ENCODE measurements at regions not wholly inside any gene's neighbourhood (a gene's known extent, or its start where the extent isn't known, plus 50 kb on each side); places are given as distances from the start of the nearest gene placed in this dataset.

DNA sequence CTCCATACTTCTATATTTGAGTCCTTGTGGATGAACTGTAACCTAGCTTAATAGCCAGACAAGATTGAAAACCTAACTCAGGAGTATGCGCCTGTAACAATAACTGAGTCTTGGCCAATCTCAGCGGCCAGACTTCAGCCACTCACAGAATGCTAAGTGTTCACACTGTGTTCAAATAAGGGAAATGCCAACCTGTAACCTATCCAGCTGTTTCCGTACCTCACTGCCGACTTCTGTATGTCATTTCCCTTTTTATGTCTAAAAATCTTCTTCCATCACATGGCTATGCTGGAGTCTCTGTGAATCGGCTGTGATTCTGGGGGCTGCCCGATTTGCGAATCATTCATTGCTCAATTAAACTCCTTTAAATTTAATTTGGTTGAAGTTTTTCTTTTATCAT, 169.2 kb downstream of the NFKBIZ start:
- ATAC-seq (no peak), DNase-seq (peak; percentile 5)
- intact Hi-C loops (cut with DNase I, micrococcal nuclease) = no loop called here
- H3K4me1 Mint-ChIP-seq = peaks cover 18% of the 10 kb centered on the region
- POLR2A ChIA-PET = no interaction called here
- H3K27me3 Mint-ChIP-seq = peaks cover 2% of the 10 kb centered on the region
- no peaks in the 10 kb centered on the region for H3K9me3 Mint-ChIP-seq (ENCODE audit: low read depth)
- no peak overlapping the region for H3K4me3 Mint-ChIP-seq
- CTCF ChIA-PET = interaction anchor here (1.3 to 2.9 kb wide), 2 partner anchors 14 to 211 kb away, joined by 3 to 12 read pairs; no protein-coding TSS in a partner anchor
- H3K27ac Mint-ChIP-seq = no peak overlapping the region
- H3K36me3 Mint-ChIP-seq (ENCODE audit: low read depth) = no peaks in the 10 kb centered on the region

DNA sequence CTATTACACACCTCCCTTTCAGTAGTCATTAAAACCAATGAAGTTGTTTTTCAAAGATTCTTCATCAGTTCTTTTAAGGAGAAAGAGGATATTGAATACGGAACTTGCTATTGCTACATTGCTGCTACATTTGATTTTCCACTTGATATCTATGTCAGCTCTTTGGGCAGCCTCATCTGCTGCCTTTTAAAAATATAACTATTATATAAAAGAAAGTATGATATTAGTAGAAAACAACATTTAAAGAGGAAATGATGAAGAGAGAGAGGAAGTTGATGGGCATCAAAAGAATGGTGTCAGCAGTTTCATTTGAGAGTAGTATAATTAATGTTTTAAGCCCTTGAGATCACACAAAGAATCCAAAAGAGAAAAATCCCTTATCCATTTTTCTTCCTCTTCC, 171.4 kb downstream of the NFKBIZ start:
- DNase-seq (no peak), ATAC-seq (no peak)
- intact Hi-C loops (cut with DNase I, micrococcal nuclease) = no loop called here
- POLR2A ChIA-PET = no interaction called here
- Mint-ChIP-seq H3K4me3 (no peak overlapping the region), H3K36me3 (ENCODE audit: low read depth) (no peaks in the 10 kb centered on the region), H3K4me1 (peaks cover 23% of the 10 kb centered on the region), H3K27me3 (peaks cover 2% of the 10 kb centered on the region), H3K9me3 (ENCODE audit: low read depth) (no peaks in the 10 kb centered on the region), H3K27ac (no peak overlapping the region)
- CTCF ChIA-PET = interaction anchor here (0.7 to 2.9 kb wide), 3 partner anchors 65 to 209 kb away, joined by 3 to 12 read pairs (median 3); no protein-coding TSS in a partner anchor

DNA sequence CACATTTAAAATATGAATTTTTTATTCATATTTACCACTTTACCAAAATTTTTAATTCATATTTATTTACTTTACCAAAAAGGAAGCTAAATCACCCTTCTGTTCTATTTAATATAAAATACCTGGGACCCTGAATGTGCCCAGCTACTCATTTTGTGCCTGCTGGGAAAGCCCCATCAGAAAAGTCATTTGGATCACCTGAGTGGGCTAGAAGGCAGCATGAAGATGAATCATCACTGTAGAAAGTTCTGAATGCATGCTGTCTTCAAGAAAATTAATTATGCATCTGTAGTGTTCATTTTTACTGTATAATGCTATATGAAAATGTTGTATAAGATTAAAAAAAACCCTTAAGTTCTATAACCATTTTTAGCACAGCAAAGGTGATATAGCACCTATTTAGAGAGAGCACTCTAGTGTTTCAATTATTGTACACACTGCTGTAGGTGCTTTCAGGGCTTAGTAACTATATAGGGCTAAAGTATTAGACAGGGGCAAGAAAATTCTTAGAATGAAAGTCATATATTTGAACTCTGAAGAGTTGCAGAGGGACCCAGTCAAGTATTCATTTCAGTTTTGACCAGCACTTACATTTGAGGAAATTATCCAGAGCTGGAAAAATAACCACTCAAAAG, 175.1 kb downstream of the NFKBIZ start:
- peaks cover 3% of the 10 kb centered on the region for H3K9me3 Mint-ChIP-seq (ENCODE audit: low read depth)
- ATAC-seq (peak; percentile 96), DNase-seq (peak; percentile 52)
- POLR2A ChIA-PET = interaction anchor here (1.1 kb wide), 1 partner anchor 175 kb away, joined by 3 read pairs; the partner anchor contains the start of gene NFKBIZ
- H3K27ac Mint-ChIP-seq = no peak overlapping the region
- H3K4me3 Mint-ChIP-seq = no peak overlapping the region
- H3K36me3 Mint-ChIP-seq (ENCODE audit: low read depth) = no peaks in the 10 kb centered on the region
- no peaks in the 10 kb centered on the region for H3K27me3 Mint-ChIP-seq
- intact Hi-C loops (cut with DNase I, micrococcal nuclease) = loop anchor here in 1 of 2 experiments (1.0 to 2.0 kb wide), 2 partner anchors 36 to 68 kb away; no protein-coding TSS in a partner anchor
- H3K4me1 Mint-ChIP-seq = peaks cover 17% of the 10 kb centered on the region
- CTCF ChIA-PET = interaction anchor here (0.6 to 0.9 kb wide), 4 partner anchors 69 to 223 kb away, joined by 3 to 4 read pairs (median 3); no protein-coding TSS in a partner anchor

DNA sequence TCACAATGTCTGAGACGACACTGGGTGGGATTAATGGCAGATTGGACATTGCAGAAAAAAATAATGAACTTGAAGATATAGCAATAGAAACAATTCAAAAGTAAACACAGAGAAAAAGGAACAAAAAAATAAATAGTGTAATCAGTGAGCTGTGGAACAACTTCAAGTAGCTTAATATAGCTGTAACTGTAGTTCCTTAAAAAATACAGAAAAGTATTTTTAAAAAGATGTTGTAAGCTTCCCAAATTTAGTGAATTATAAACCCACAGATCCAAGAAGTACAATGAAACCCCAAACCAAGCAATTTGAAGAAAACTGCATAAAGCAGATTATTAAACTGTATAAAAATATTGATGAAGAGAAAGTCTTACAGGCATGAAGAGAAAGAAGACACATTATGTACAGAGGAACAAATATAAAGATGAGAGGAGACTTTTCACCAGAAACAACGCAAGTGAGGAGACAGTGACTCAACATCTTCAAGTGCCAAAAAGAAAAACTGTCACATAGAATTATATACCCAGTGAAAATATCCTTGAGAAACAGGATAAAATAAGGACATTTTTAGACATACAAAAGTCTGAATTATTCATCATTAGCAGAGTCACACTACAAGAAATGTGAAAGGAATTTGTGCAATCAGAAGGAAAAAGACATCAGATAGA, 176.4 kb downstream of the NFKBIZ start:
- H3K27ac Mint-ChIP-seq = no peak overlapping the region
- POLR2A ChIA-PET = no interaction called here
- H3K9me3 Mint-ChIP-seq (ENCODE audit: low read depth) = peaks cover 3% of the 10 kb centered on the region
- no peaks in the 10 kb centered on the region for H3K36me3 Mint-ChIP-seq (ENCODE audit: low read depth)
- no peak for ATAC-seq
- DNase-seq = no peak
- no peak overlapping the region for H3K4me3 Mint-ChIP-seq
- H3K27me3 Mint-ChIP-seq = no peaks in the 10 kb centered on the region
- CTCF ChIA-PET = interaction anchor here (0.9 kb wide), 1 partner anchor 67 kb away, joined by 3 read pairs; no protein-coding TSS in a partner anchor
- intact Hi-C loops (cut with DNase I, micrococcal nuclease) = loop anchor here in 1 of 2 experiments (2.0 kb wide), 1 partner anchor 67 kb away; no protein-coding TSS in a partner anchor
- H3K4me1 Mint-ChIP-seq = peaks cover 12% of the 10 kb centered on the region

DNA sequence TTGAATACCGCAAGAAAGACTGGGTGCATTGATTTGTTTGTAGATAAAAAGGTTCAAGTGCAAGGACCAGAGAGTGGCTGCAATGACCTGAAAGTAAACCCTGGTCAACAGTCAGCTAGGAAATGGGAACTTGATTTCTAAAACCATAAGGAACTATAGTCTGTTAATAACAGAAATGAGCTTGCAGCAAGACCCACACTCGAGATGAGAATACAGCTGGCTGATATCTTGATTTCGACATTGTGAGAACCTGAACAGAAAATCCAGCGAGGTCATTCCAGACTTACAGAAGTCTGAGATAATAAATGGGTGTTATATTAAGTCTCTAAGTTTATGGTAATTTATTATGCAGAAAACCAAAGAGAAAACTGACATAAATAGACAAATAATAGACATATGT, 177.3 kb downstream of the NFKBIZ start:
- DNase-seq = no peak

DNA sequence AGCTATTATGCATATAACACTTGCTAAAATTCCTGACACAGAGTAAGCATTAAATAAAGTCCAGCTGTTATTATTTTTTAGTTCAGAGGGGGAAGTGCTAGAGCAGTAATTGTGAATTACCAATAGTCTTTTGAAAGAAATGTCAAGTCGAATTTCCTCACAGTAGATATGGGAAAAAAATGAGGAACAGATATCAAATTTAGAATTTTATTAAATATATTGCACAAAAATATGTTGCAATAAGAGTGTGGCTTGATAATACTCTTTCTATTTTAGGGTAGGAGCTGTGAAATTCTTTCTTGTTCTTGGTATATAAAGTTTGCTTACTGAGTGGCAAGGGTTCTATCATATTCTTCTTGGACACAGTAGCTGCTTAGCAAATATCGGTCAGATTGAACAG, 181.3 kb downstream of the NFKBIZ start:
- POLR2A ChIA-PET = no interaction called here
- H3K27ac Mint-ChIP-seq = no peak overlapping the region
- no peaks in the 10 kb centered on the region for H3K36me3 Mint-ChIP-seq (ENCODE audit: low read depth)
- CTCF ChIA-PET = no interaction called here
- intact Hi-C loops (cut with DNase I, micrococcal nuclease) = no loop called here
- DNase-seq (no peak), ATAC-seq (no peak)
- no peaks in the 10 kb centered on the region for H3K27me3 Mint-ChIP-seq
- no peaks in the 10 kb centered on the region for H3K4me1 Mint-ChIP-seq
- H3K4me3 Mint-ChIP-seq = no peak overlapping the region
- peaks cover 3% of the 10 kb centered on the region for H3K9me3 Mint-ChIP-seq (ENCODE audit: low read depth)

More for the DNA sequence above, 177.3 kb downstream of the NFKBIZ start:
- peaks cover 3% of the 10 kb centered on the region for H3K9me3 Mint-ChIP-seq (ENCODE audit: low read depth)
- no peak overlapping the region for H3K27ac Mint-ChIP-seq
- intact Hi-C loops (cut with DNase I, micrococcal nuclease) = no loop called here
- POLR2A ChIA-PET = no interaction called here
- H3K36me3 Mint-ChIP-seq (ENCODE audit: low read depth) = no peaks in the 10 kb centered on the region
- no peaks in the 10 kb centered on the region for H3K27me3 Mint-ChIP-seq
- no peak for ATAC-seq
- H3K4me3 Mint-ChIP-seq = no peak overlapping the region
- CTCF ChIA-PET = interaction anchor here (0.9 to 1.4 kb wide), 2 partner anchors 198 to 212 kb away, joined by 3 read pairs; no protein-coding TSS in a partner anchor
- H3K4me1 Mint-ChIP-seq = peaks cover 5% of the 10 kb centered on the region

DNA sequence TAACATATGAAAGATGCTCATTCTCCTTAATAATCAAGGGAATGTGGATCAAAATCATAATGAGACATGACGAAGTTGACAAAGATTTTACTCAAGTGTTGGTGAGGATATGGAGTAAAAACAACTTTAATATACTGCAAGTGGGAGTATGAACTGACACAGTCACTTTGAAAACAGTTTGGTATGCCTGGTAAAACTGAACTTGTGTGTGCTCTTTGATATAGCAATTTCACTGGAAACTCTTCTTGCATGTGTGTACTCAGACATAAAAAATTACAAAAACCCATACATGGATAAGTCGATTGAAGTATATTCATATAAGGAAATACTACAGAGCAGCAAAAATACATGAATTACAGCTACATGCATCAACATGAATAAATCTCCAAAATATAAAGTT, 182.5 kb downstream of the NFKBIZ start:
- ChIA-PET CTCF (no interaction called here), POLR2A (interaction anchor here (1.1 kb wide), 1 partner anchor 96 kb away, joined by 3 read pairs; no protein-coding TSS in a partner anchor)
- Mint-ChIP-seq H3K4me3 (no peak overlapping the region), H3K27me3 (no peaks in the 10 kb centered on the region), H3K4me1 (no peaks in the 10 kb centered on the region), H3K9me3 (ENCODE audit: low read depth) (no peaks in the 10 kb centered on the region), H3K36me3 (ENCODE audit: low read depth) (no peaks in the 10 kb centered on the region), H3K27ac (no peak overlapping the region)
- no peak for DNase-seq
- peak; percentile 72 for ATAC-seq
- intact Hi-C loops (cut with DNase I, micrococcal nuclease) = no loop called here

DNA sequence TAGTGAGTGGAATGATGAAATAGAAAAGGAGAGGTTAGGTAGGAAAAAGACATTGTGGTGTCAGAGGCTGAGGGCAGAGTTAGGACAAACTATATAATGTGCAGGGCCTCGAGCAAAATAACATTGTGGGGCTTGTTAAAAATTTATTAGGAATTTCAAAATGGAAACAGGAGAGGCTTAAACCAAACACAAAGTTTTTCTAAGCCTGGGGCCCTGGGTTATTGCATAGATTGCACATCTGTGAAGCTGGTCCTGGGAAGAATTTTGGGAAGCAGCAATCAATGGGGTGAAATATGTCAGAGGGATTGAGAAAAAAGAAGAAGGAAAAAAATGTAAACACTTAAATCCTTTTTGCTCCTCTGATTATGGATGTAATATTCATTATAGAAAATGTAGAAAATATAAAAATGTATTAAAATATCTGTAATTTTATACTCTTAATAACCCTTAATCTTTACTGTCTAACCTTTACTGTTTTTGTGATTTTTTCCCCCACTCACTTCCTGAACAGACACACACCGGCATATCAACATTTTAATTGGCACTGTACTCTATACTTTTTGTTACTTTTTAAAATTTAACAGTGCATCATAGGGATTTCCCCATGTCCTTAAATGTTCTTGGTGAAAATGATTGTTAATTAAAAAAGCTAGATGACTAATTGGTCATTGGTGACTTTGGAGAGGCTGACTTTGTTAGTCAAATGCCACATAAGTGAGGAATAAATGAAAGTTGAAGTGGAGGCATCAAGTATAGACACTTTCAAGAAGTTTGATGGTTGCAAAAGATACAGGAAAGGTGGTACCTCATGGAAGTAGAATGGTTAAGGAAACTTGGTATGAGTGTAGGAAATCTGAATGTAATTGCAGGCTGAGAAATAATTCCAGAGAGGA, 183.4 kb downstream of the NFKBIZ start:
- intact Hi-C loops (cut with DNase I, micrococcal nuclease) = no loop called here
- no peak overlapping the region for H3K27ac Mint-ChIP-seq
- H3K27me3 Mint-ChIP-seq = no peaks in the 10 kb centered on the region
- H3K4me1 Mint-ChIP-seq = no peaks in the 10 kb centered on the region
- ChIA-PET CTCF (interaction anchor here (1.4 kb wide), 1 partner anchor 192 kb away, joined by 3 read pairs; no protein-coding TSS in a partner anchor), POLR2A (interaction anchor here (1.1 kb wide), 1 partner anchor 97 kb away, joined by 3 read pairs; no protein-coding TSS in a partner anchor)
- H3K9me3 Mint-ChIP-seq (ENCODE audit: low read depth) = no peaks in the 10 kb centered on the region
- ATAC-seq (no peak), DNase-seq (no peak)
- no peak overlapping the region for H3K4me3 Mint-ChIP-seq
- H3K36me3 Mint-ChIP-seq (ENCODE audit: low read depth) = no peaks in the 10 kb centered on the region

DNA sequence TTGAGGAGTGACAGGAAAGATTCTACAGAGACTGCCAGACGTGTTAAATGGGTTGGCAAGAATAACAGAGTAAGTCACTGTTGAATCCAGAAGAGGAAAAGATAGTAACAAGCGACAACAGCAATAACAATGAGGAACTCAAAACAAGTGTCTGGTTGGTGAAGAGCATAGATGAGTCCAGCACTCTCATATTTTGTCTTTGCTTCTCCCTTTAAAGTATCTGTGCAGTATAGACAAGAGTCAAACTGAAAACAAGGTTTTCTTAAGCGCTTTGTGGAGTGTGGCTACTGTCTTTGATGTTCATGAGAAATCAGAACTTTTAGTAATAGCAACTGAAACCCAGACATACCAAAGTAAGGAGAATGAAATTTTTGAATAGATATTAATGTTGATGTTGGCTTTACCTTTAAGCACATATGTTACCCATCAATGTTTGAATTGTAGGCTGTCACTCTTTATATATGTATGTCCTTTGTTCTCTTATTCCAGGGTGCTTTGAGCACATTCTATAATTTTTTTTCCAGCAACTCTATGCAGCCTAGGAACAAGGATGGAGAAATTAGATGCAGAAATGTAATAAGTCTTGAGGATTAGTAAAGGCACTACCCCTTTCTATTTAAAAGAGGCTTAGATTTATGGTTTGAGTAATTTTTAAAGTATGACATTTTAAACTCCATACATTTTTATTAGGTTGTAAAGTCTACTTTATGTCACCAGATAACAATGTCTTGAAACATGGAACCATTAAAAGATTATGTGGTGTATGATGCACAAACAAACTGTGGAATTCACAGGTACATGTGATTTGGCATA, 185.5 kb downstream of the NFKBIZ start:
- H3K27me3 Mint-ChIP-seq = no peaks in the 10 kb centered on the region
- intact Hi-C loops (cut with DNase I, micrococcal nuclease) = no loop called here
- DNase-seq (no peak), ATAC-seq (peak; percentile 65)
- no peaks in the 10 kb centered on the region for H3K4me1 Mint-ChIP-seq
- H3K4me3 Mint-ChIP-seq = no peak overlapping the region
- POLR2A ChIA-PET = no interaction called here
- peaks cover 6% of the 10 kb centered on the region for H3K9me3 Mint-ChIP-seq (ENCODE audit: low read depth)
- CTCF ChIA-PET = interaction anchor here (0.6 to 0.9 kb wide), 2 partner anchors 54 to 1334 kb away, joined by 3 to 4 read pairs; no protein-coding TSS in a partner anchor
- no peak overlapping the region for H3K27ac Mint-ChIP-seq
- H3K36me3 Mint-ChIP-seq (ENCODE audit: low read depth) = no peaks in the 10 kb centered on the region

DNA sequence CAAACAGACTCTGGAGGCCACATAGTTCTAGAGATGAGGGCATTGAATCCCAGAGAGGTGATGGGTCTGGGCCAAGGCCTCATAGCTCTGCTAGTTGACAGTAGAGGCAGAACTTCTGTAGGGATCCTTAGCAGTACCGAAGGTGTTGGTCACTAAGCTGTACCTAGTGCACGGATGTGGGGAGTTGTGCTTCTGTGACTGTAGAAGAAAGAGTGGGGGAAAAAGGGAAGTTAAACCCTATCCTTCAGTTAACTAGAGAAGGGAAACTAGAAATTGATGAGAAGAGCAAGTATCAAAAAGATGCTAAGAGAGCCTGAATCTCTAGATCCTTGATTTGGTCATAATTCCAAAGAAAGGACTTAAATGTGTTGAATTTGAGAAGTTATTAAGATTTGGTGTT, 186.7 kb downstream of the NFKBIZ start:
- H3K36me3 Mint-ChIP-seq (ENCODE audit: low read depth) = no peaks in the 10 kb centered on the region
- no peaks in the 10 kb centered on the region for H3K4me1 Mint-ChIP-seq
- no peak overlapping the region for H3K27ac Mint-ChIP-seq
- no peak for ATAC-seq
- H3K27me3 Mint-ChIP-seq = no peaks in the 10 kb centered on the region
- H3K4me3 Mint-ChIP-seq = no peak overlapping the region
- POLR2A ChIA-PET = no interaction called here
- CTCF ChIA-PET = interaction anchor here (0.7 to 1.1 kb wide), 3 partner anchors 18 to 222 kb away, joined by 3 to 4 read pairs (median 3); no protein-coding TSS in a partner anchor
- peaks cover 6% of the 10 kb centered on the region for H3K9me3 Mint-ChIP-seq (ENCODE audit: low read depth)
- no peak for DNase-seq
- intact Hi-C loops (cut with DNase I, micrococcal nuclease) = no loop called here
